Lung (tissue), 11 donors: ENCODE measurements at regions not wholly inside any gene's neighbourhood (a gene's known extent, or its start where the extent isn't known, plus 50 kb on each side); places are given as distances from the start of the nearest gene placed in this dataset.
A peak's percentile ranks its signal among the peaks of the same experiment; 100 is the strongest.

Experiments used
- ATAC-seq: fragments of 200-7000 bp; cut with Tn5 transposase; one replicate; pipeline ENCODE4 v1.9.1; 2020; ENCODE audit warnings: moderate number of reproducible peaks; ENCODE audit not compliant: insufficient read depth, low FRiP score
- DNase-seq, 3 donors: peaks; one replicate each; pipeline ENCODE4 v3.0.0-alpha.2; 2013 to 2017
- H3K27ac ChIP-seq, 2 donors: one replicate each; pipeline ENCODE4 v1.5.1; 2013; ENCODE audit warnings: mild to moderate bottlenecking in 2 of 2, moderate library complexity in 2 of 2, control low read depth in 1 of 2, inconsistent platforms in 1 of 2, low read depth in 1 of 2, low read length in 1 of 2
- H3K27me3 ChIP-seq, 3 donors: one replicate each; pipeline ENCODE4 v1.5.1; 2013; ENCODE audit warnings: low read length in 2 of 3; ENCODE audit not compliant: control insufficient read depth in 3 of 3, insufficient read depth in 3 of 3
- H3K36me3 ChIP-seq, 4 donors: one replicate each; pipeline ENCODE4 v1.5.1; 2013; ENCODE audit warnings: low read length in 4 of 4, mild to moderate bottlenecking in 1 of 4, moderate library complexity in 1 of 4; ENCODE audit not compliant: control insufficient read depth in 4 of 4, insufficient read depth in 4 of 4
- H3K4me1 ChIP-seq, 5 donors: one replicate each; pipeline ENCODE4 v1.5.1; 2013; ENCODE audit warnings: low read length in 5 of 5, mild to moderate bottlenecking in 2 of 5, moderate library complexity in 1 of 5; ENCODE audit not compliant: control insufficient read depth in 5 of 5, insufficient read depth in 5 of 5
- H3K4me3 ChIP-seq: one replicate; pipeline ENCODE4 v1.5.1; 2013; ENCODE audit warnings: mild to moderate bottlenecking, control low read depth, moderate library complexity
- H3K9ac ChIP-seq, 2 donors: one replicate each; pipeline ENCODE4 v1.5.1; 2013; ENCODE audit warnings: low read length in 2 of 2, control low read depth in 1 of 2; ENCODE audit not compliant: insufficient read depth in 1 of 2
- H3K9me3 ChIP-seq, 4 donors: one replicate each; pipeline ENCODE4 v1.5.1; 2013; ENCODE audit warnings: low read length in 3 of 4, mild to moderate bottlenecking in 1 of 4, moderate library complexity in 1 of 4; ENCODE audit not compliant: control insufficient read depth in 4 of 4, insufficient read depth in 3 of 4
- CTCF ChIP-seq: IDR thresholded peaks from 2 replicates; pipeline ENCODE4 v1.5.1; 2012; ENCODE audit warnings: mild to moderate bottlenecking; ENCODE audit errors: control extremely low read depth, extremely low read depth
- WGBS, 2 donors: extraction: QIAGEN DNeasy Blood & Tissue Kit; methylation state at CpG; one replicate each; pipeline ENCODE4 v1.1.7; 2013; 5-methylcytosine and 5-hydroxymethylcytosine counted together
- donor health status: control.
- donor health status: control.
- donor health status: Bipolar disorder and iron deficiency.
- donor health status: healthy.
- donor health status: DM: yes; HTN: yes; CAD: no.

GRCh38 chr9:88198341-88198807 is 60.1 kb upstream of the SPATA31C2 start:
- no peaks in the 10 kb centered on the region for H3K27me3 ChIP-seq
- no peaks in the 10 kb centered on the region for H3K9me3 ChIP-seq
- peaks cover 0 to 22% (median 11%) of the 10 kb centered on the region in 5 donors for H3K4me1 ChIP-seq
- 54 to 68% methylated on average over 7 of the region's 7 CpGs for WGBS, 2 donors
- no peak for TF ChIP-seq CTCF
- H3K27ac ChIP-seq: no peak overlapping the region
- ATAC-seq (no peak), DNase-seq (peak in 2 of 3 donors; percentile 58 to 64)
- peak overlapping the region in 1 of 2 donors; percentile 42 for H3K9ac ChIP-seq
- H3K4me3 ChIP-seq: no peak overlapping the region
- no peaks in the 10 kb centered on the region for H3K36me3 ChIP-seq

GRCh38 chr9:88197781-88198340 is 59.6 kb upstream of the SPATA31C2 start:
- Histone ChIP-seq H3K4me1 (peaks cover 0 to 22% (median 11%) of the 10 kb centered on the region in 5 donors), H3K27ac (no peak overlapping the region), H3K4me3 (no peak overlapping the region), H3K27me3 (no peaks in the 10 kb centered on the region), H3K36me3 (no peaks in the 10 kb centered on the region), H3K9me3 (no peaks in the 10 kb centered on the region), H3K9ac (no peak overlapping the region)
- DNase-seq (peak in 1 of 3 donors; percentile 45), ATAC-seq (no peak)
- TF ChIP-seq CTCF: no peak
- WGBS, 2 donors: 60 to 71% methylated on average over 4 of the region's 4 CpGs

GRCh38 chr9:88197016-88197415 is 58.7 kb upstream of the SPATA31C2 start:
- 29 to 33% methylated on average over 3 of the region's 3 CpGs for WGBS, 2 donors
- no peaks in the 10 kb centered on the region for H3K9me3 ChIP-seq
- no peaks in the 10 kb centered on the region for H3K36me3 ChIP-seq
- no peaks in the 10 kb centered on the region for H3K27me3 ChIP-seq
- ATAC-seq: no peak
- TF ChIP-seq CTCF: no peak
- peak; percentile 51 to 90 (median 74) for DNase-seq
- no peak overlapping the region for H3K27ac ChIP-seq
- peaks cover 0 to 22% (median 11%) of the 10 kb centered on the region in 5 donors for H3K4me1 ChIP-seq
- H3K4me3 ChIP-seq: no peak overlapping the region
- H3K9ac ChIP-seq: no peak overlapping the region
